ENCODE measurements at regions not wholly inside any gene's neighbourhood (a gene's known extent, or its start where the extent isn't known, plus 50 kb on each side); places are given as distances from the start of the nearest gene placed in this dataset.
A peak's percentile ranks its signal among the peaks of the same experiment; 100 is the strongest.

- peak; percentile 83 for DNase-seq
Measured at GRCh38 chr11:86726118-86726753, 53.8 kb upstream of the ME3 start.

GRCh38 chr11:86724137-86724536 is 51.7 kb upstream of the ME3 start:
- no peak for DNase-seq

- DNase-seq, result no peak
Measured at GRCh38 chr11:86723281-86723680, 50.9 kb upstream of the ME3 start.

- no peak for DNase-seq
Measured at GRCh38 chr11:86722748-86723147, 50.3 kb upstream of the ME3 start.
